OCI-LY3 (cell line): ENCODE measurements at regions not wholly inside any gene's neighbourhood (a gene's known extent, or its start where the extent isn't known, plus 50 kb on each side); places are given as distances from the start of the nearest gene placed in this dataset.

ENCODE experiments used
- H2AFZ ChIP-seq: fragments of 200-600, 300-600 bp; shearing (Covaris generic); 2 replicates; pipeline ENCODE4 v1.6.0; 2014; ENCODE audit warnings: antibody characterized with exemption, low read depth, low read length
- H3K27ac ChIP-seq: fragments of 200-600, 300-600 bp; sonication (generic); 2 replicates; pipeline ENCODE4 v1.5.1; 2014; ENCODE audit warnings: mild to moderate bottlenecking, low read length, moderate library complexity, mixed read lengths
- H3K27me3 ChIP-seq: fragments of 200-600, 300-600 bp; sonication (generic); 2 replicates; pipeline ENCODE4 v1.6.1; 2014; ENCODE audit warnings: low read depth, low read length, mixed read lengths
- H3K36me3 ChIP-seq: fragments of 200-600, 300-600 bp; sonication (generic); replicated peaks from 2 replicates; pipeline ENCODE3; 2014; ENCODE audit warnings: low read depth, low read length, mixed read lengths
- H3K4me1 ChIP-seq: fragments of 300-600, 200-600 bp; sonication (generic); 2 replicates; pipeline ENCODE4 v1.6.1; 2014; ENCODE audit warnings: low read length, mixed read lengths
- H3K4me2 ChIP-seq: fragments of 200-600, 300-600 bp; sonication (generic); 2 replicates; pipeline ENCODE4 v1.6.1; 2014; ENCODE audit warnings: low read length, mixed read lengths
- H3K4me3 ChIP-seq: fragments of 300-600, 200-600 bp; sonication (generic); 2 replicates; pipeline ENCODE4 v1.5.1; 2014; ENCODE audit warnings: antibody characterized with exemption, mild to moderate bottlenecking, low read length, moderate library complexity
- H3K79me2 ChIP-seq: fragments of 300-600, 200-600 bp; shearing (Covaris generic); 2 replicates; pipeline ENCODE4 v1.6.1; 2014; ENCODE audit warnings: mild to moderate bottlenecking, low read length, mixed read lengths
- H3K9ac ChIP-seq: fragments of 300-600, 200-600 bp; shearing (Covaris generic); 2 replicates; pipeline ENCODE4 v1.6.0; 2014; ENCODE audit warnings: mild to moderate bottlenecking, low read length, moderate library complexity
- H3K9me3 ChIP-seq: fragments of 200-600, 300-600 bp; shearing (Covaris generic); 2 replicates; pipeline ENCODE4 v1.6.1; 2014; ENCODE audit warnings: low read length, mixed read lengths; ENCODE audit not compliant: insufficient read depth
- H4K20me1 ChIP-seq: fragments of 200-600, 300-600 bp; sonication (generic); 2 replicates; pipeline ENCODE4 v1.6.1; 2016; ENCODE audit warnings: low read length, mixed read lengths; ENCODE audit not compliant: insufficient read depth
- CTCF ChIP-seq: fragments of 200-600, 300-600 bp; sonication (generic); IDR thresholded peaks from 2 replicates; pipeline ENCODE4 v1.5.1; 2014; ENCODE audit warnings: antibody characterized with exemption, low read length, low read depth
- EZH2phosphoT487 ChIP-seq: fragments of 200-600 bp; shearing (Covaris generic); IDR thresholded peaks from 2 replicates; pipeline ENCODE4 v1.6.1; 2018; ENCODE audit warnings: antibody characterized with exemption, mixed run types, low read depth

GRCh38 chrX:125198546-125198945 lies 121.1 kb upstream of the TEX13C start:
- Histone ChIP-seq H3K79me2 (no peaks in the 10 kb centered on the region), H3K4me3 (no peak overlapping the region), H3K36me3 (no peaks in the 10 kb centered on the region), H3K9ac (no peak overlapping the region), H3K4me1 (no peaks in the 10 kb centered on the region), H3K9me3 (no peaks in the 10 kb centered on the region), H3K27ac (no peak overlapping the region), H3K4me2 (no peak overlapping the region), H3K27me3 (no peaks in the 10 kb centered on the region), H4K20me1 (no peaks in the 10 kb centered on the region), H2AFZ (no peak overlapping the region)
- no peak for TF ChIP-seq EZH2phosphoT487
- TF ChIP-seq CTCF, result no peak

- Histone ChIP-seq H3K9me3 (no peaks in the 10 kb centered on the region), H3K36me3 (no peaks in the 10 kb centered on the region), H3K9ac (no peak overlapping the region), H2AFZ (no peak overlapping the region), H3K4me2 (no peak overlapping the region), H4K20me1 (no peaks in the 10 kb centered on the region), H3K4me1 (no peaks in the 10 kb centered on the region), H3K4me3 (no peak overlapping the region), H3K79me2 (no peaks in the 10 kb centered on the region), H3K27me3 (no peaks in the 10 kb centered on the region), H3K27ac (no peak overlapping the region)
- TF ChIP-seq EZH2phosphoT487, result no peak
- no peak for TF ChIP-seq CTCF
Measured at GRCh38 chrX:125202591-125203248, 117.0 kb upstream of the TEX13C start.

- TF ChIP-seq CTCF (no peak), EZH2phosphoT487 (no peak)
- Histone ChIP-seq H3K79me2 (no peaks in the 10 kb centered on the region), H2AFZ (no peak overlapping the region), H3K4me2 (no peak overlapping the region), H3K9ac (no peak overlapping the region), H4K20me1 (no peaks in the 10 kb centered on the region), H3K4me3 (no peak overlapping the region), H3K4me1 (no peaks in the 10 kb centered on the region), H3K27me3 (no peaks in the 10 kb centered on the region), H3K27ac (no peak overlapping the region), H3K9me3 (no peaks in the 10 kb centered on the region), H3K36me3 (no peaks in the 10 kb centered on the region)
Measured at GRCh38 chrX:125203365-125203736, 116.3 kb upstream of the TEX13C start.

- no peak overlapping the region for H3K4me2 ChIP-seq
- no peaks in the 10 kb centered on the region for H3K4me1 ChIP-seq
- no peak overlapping the region for H3K27ac ChIP-seq
- no peak overlapping the region for H3K4me3 ChIP-seq
- TF ChIP-seq CTCF (no peak), EZH2phosphoT487 (no peak)
- no peaks in the 10 kb centered on the region for H3K9me3 ChIP-seq
- H4K20me1 ChIP-seq, result no peaks in the 10 kb centered on the region
- H3K79me2 ChIP-seq, result no peaks in the 10 kb centered on the region
- H3K36me3 ChIP-seq, result no peaks in the 10 kb centered on the region
- no peak overlapping the region for H2AFZ ChIP-seq
- no peaks in the 10 kb centered on the region for H3K27me3 ChIP-seq
- H3K9ac ChIP-seq, result no peak overlapping the region
Measured at GRCh38 chrX:125203737-125204578, 115.7 kb upstream of the TEX13C start.
